GM13976 (cell line): ENCODE measurements at regions not wholly inside any gene's neighbourhood (a gene's known extent, or its start where the extent isn't known, plus 50 kb on each side); places are given as distances from the start of the nearest gene placed in this dataset.

Experiments used
- DNase-seq: peaks from one replicate; pipeline ENCODE4 v3.0.0; 2012; ENCODE audit warnings: low spot score
- in situ Hi-C: fragments of 300-500 bp; cut with MboI; formaldehyde crosslinking; loops from one replicate; pipeline ENCODE4 v1.12.0; 2022; ENCODE audit warnings: low sequenced_read_pairs, mixed read lengths, inconsistent platforms; ENCODE audit not compliant: unreplicated experiment
- TF ChIP-seq, protein P1 (sequence below): IDR thresholded peaks from 2 replicates; pipeline ENCODE4 v1.5.1; 2012; ENCODE audit warnings: borderline replicate concordance, mild to moderate bottlenecking; ENCODE audit not compliant: insufficient read depth; ENCODE audit errors: extremely low read depth, missing control alignments, control extremely low read depth

DNA sequence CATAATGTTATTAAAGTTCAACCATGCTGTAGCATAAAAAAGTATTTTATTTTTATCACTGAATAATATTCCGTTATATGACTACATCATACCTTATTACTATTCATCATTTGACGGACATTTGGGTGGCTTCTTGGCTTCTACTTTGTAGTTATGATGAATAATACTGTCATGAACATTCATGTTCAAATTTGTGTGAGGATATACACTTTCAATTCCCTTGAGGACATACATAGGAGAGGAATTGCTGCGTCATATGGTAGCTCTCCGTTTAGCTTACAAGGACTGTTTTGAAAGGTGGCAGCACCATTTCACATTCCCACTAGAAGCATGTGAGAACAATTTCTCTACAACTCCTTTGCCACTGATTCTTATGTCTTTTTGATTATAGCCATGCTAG lies 910.8 kb upstream of the MIR17HG start:
- in situ Hi-C loops, result no loop called here
- TF ChIP-seq, protein P1, sequence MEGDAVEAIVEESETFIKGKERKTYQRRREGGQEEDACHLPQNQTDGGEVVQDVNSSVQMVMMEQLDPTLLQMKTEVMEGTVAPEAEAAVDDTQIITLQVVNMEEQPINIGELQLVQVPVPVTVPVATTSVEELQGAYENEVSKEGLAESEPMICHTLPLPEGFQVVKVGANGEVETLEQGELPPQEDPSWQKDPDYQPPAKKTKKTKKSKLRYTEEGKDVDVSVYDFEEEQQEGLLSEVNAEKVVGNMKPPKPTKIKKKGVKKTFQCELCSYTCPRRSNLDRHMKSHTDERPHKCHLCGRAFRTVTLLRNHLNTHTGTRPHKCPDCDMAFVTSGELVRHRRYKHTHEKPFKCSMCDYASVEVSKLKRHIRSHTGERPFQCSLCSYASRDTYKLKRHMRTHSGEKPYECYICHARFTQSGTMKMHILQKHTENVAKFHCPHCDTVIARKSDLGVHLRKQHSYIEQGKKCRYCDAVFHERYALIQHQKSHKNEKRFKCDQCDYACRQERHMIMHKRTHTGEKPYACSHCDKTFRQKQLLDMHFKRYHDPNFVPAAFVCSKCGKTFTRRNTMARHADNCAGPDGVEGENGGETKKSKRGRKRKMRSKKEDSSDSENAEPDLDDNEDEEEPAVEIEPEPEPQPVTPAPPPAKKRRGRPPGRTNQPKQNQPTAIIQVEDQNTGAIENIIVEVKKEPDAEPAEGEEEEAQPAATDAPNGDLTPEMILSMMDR, result no peak
- no peak for DNase-seq

DNA sequence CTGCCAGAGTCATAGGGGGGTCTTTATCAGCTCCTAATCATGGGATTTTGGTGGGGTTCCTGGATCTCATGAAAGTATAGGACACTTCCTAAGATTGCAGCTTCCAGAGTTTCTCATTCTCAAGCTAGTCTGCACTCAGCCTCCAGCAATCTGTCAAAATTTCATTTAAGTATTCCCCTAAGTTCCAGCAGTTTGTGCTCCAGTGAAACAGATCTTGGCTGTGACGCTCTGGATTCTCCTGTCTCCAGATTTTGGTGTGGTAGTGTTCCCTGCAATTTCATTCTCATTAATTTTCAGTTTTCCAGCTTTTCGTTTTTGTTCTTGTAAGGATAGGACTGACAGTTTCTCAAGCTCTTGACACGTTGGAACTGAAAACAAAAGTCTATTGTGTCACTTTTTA lies 908.9 kb upstream of the MIR17HG start:
- no peak for DNase-seq

DNA sequence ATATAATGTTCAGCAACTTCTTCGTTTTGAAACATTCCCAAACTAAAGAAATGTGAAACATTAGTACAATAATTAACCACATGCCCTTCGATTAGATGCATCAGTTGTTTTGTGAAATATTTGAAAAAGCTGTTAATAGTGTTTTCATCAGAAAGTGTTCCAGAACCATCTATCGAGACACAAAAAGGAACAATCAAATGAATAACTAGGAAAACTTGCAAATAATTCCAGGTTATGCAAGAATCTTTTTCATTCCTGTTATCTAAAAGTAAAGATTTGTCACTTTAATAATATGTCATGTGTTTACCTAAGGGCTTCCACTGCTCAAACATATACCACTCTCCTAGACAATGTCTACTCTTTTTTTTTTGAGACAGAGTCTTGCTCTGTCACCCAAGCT lies 904.2 kb upstream of the MIR17HG start:
- no peak for DNase-seq
- TF ChIP-seq, protein P1, result no peak
- in situ Hi-C loops, result no loop called here

More for the DNA sequence above, 908.9 kb upstream of the MIR17HG start:
- in situ Hi-C loops, result no loop called here
- TF ChIP-seq, protein P1, result no peak

DNA sequence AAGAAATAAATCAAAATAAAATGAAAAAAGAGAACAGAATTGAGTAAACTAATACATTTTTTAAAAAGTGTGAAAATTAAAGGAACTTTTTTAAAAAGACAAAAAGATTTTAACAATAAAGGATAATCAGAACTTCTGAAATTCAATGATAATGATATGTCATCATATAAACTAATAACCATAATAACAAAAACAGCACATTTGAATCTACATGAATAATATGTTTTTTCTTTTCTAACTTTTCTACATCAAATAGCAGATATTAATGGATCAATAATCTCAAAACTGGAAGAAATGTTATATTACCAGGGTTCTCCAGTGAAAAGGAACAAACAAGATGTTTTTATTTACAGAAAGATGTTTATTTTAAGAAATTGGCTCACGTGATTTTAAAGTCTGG lies 903.3 kb upstream of the MIR17HG start:
- in situ Hi-C loops, result no loop called here
- TF ChIP-seq, protein P1, result no peak

DNA sequence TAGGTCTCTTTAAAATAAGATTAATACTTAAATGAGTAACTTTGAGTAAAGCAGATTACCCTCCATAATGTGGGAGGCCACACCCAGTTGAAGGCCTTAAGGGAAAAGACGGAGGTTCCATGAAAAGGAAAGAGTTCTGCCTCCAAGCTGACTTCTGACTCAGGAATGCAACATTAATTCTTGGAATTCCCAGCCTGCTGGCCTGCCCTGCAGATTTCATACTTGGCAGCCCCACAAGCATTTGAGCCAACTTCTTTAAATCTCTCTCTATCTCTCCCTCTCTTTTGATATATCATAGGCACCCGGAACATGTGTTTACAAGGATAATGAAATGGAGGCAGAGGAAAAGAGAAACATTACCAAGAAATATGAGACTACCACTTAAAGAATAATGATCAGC lies 902.3 kb upstream of the MIR17HG start:
- TF ChIP-seq, protein P1, result no peak
- DNase-seq, result no peak
- in situ Hi-C loops, result no loop called here

More for the DNA sequence above, 903.3 kb upstream of the MIR17HG start:
- no peak for DNase-seq

DNA sequence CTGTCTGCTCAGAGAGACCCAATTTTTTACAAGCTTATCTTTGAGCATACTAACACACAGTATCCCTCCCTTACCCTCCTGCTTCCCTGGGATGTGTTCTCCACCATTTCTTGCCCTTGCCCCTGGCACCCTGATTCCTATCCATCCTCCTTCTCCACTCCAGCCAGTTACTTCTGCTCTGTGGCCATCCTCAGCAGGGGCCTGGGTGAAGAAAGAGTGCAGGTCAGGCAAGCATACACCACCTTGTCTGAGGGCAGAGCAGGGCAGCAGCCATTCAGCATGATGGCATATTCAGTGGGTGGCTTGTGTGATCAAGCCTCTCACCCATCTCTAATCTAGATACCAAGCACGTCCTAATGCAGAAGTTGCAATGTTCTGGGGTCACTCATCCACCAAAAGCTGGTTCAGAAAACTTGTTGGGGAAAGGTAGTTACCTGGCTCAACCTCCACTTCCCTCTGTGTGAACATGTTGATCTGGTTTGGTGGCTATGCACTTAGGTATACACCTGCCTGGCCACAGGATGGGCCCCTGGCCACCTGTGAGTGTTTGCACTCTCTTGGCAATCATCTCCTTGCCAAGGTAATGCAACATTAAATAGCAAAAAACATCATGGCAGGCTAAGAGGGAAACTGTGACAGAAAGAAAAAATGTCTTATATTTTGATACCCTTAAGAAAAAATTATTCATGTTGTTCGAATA lies 900.3 kb upstream of the MIR17HG start:
- DNase-seq, result no peak

More for the DNA sequence above, 900.3 kb upstream of the MIR17HG start:
- TF ChIP-seq, protein P1, result no peak
- in situ Hi-C loops, result no loop called here
